Astrocyte (in vitro differentiated cells and primary cell): ENCODE measurements at regions not wholly inside any gene's neighbourhood (a gene's known extent, or its start where the extent isn't known, plus 50 kb on each side); places are given as distances from the start of the nearest gene placed in this dataset.

Source experiments
- EZH2 ChIP-seq: IDR thresholded peaks from 2 replicates; pipeline ENCODE4 v1.6.1; 2012; ENCODE audit warnings: mild to moderate bottlenecking, low read length, inconsistent platforms; ENCODE audit not compliant: insufficient read depth
- TF ChIP-seq, protein P1 (sequence below): IDR thresholded peaks from 2 replicates; pipeline ENCODE4 v1.5.1; 2011; ENCODE audit warnings: low read depth, mild to moderate bottlenecking, inconsistent platforms, low read length, moderate library complexity; ENCODE audit not compliant: insufficient read depth

DNA sequence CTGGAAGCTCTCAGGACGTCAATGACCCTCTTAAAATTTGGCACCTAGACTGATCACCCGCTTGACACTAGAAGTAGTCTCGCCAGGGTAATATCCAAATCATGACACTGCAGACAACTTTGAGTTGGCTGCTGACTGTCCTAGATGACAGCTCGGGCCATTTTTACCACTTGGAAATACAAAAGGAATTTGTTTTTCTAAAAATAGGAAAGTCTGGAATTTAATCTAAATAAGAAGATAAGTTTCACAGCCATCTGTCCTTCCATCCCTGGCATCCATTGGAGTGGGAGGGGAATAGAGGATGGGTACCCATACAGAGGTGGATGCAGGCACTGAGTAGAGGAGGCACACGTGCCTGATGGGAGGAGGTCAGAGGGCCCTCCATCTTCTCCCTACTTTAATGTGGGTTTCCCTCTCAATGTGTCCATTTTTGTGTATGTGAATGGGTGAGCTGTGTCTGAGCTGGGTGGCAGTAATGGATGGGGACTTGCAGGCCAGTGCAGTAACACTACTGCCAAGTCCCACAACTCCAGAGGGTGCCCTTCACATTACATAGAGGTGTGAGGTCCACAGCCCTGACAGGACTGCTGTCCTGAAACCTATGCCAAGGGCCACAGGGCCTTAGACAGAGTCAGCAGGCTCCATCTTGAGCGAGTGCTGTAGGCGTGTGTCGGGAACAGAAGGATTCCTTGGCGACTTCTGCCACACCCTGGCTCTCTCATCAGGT, 104.8 kb upstream of the IPO9 start:
- TF ChIP-seq EZH2 = no peak
- TF ChIP-seq, protein P1, sequence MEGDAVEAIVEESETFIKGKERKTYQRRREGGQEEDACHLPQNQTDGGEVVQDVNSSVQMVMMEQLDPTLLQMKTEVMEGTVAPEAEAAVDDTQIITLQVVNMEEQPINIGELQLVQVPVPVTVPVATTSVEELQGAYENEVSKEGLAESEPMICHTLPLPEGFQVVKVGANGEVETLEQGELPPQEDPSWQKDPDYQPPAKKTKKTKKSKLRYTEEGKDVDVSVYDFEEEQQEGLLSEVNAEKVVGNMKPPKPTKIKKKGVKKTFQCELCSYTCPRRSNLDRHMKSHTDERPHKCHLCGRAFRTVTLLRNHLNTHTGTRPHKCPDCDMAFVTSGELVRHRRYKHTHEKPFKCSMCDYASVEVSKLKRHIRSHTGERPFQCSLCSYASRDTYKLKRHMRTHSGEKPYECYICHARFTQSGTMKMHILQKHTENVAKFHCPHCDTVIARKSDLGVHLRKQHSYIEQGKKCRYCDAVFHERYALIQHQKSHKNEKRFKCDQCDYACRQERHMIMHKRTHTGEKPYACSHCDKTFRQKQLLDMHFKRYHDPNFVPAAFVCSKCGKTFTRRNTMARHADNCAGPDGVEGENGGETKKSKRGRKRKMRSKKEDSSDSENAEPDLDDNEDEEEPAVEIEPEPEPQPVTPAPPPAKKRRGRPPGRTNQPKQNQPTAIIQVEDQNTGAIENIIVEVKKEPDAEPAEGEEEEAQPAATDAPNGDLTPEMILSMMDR = no peak
